ENCODE measurements at regions not wholly inside any gene's neighbourhood (a gene's known extent, or its start where the extent isn't known, plus 50 kb on each side); places are given as distances from the start of the nearest gene placed in this dataset.
"Not testable (repeated sequence)": the region's sequence is repeated elsewhere in the genome, so short reads cannot be mapped to it uniquely, and the experiment has no call there.

GRCh38 chr1:219100059-219100458 is 73.6 kb upstream of the LYPLAL1 start:
- no peak overlapping the region for H3K27ac Mint-ChIP-seq (ENCODE audit: unreplicated experiment)
- H3K4me1 Mint-ChIP-seq (ENCODE audit: low read depth, unreplicated experiment) = no peaks in the 10 kb centered on the region
- ChIA-PET CTCF (no interaction called here), POLR2A (no interaction called here)
- TF ChIP-seq CTCF (IDR thresholded peaks at IDR 0.05; ENCODE audit: insufficient read depth in 1 of 2, low read depth in 1 of 2, low read length in 1 of 2, severe bottlenecking in 1 of 2, unreplicated experiment in 1 of 2) = no peak
- H3K9me3 Mint-ChIP-seq (ENCODE audit: unreplicated experiment) = no peaks in the 10 kb centered on the region
- no peak for DNase-seq
- no peaks in the 10 kb centered on the region for H3K36me3 ChIP-seq (ENCODE audit: control insufficient read depth, insufficient read depth, low read length)
- no peaks in the 10 kb centered on the region for H3K27me3 Mint-ChIP-seq (ENCODE audit: insufficient read depth, unreplicated experiment)
- no peak overlapping the region for H3K4me3 ChIP-seq (ENCODE audit: low read depth, low read length)
- intact Hi-C loops (cut with micrococcal nuclease; ENCODE audit: unreplicated experiment) = no loop called here
- no peaks in the 10 kb centered on the region for H3K4me1 ChIP-seq
- no peaks in the 10 kb centered on the region for H3K36me3 Mint-ChIP-seq (ENCODE audit: insufficient read depth, unreplicated experiment)
- H3K9me3 ChIP-seq = no peaks in the 10 kb centered on the region
- no peak overlapping the region for H3K4me3 Mint-ChIP-seq (ENCODE audit: unreplicated experiment)
- no TSS peak for BruUV-seq (replicated peaks)
- H3K27me3 ChIP-seq (replicated peaks; ENCODE audit: control insufficient read depth, insufficient read depth, low read length) = no peaks in the 10 kb centered on the region

- H3K9me3 ChIP-seq; H3K36me3 Mint-ChIP-seq (ENCODE audit: insufficient read depth, unreplicated experiment); H3K4me3 Mint-ChIP-seq (ENCODE audit: unreplicated experiment); H3K4me1 ChIP-seq; BruUV-seq (replicated peaks); H3K27me3 ChIP-seq (replicated peaks; ENCODE audit: control insufficient read depth, insufficient read depth, low read length); H3K27me3 Mint-ChIP-seq (ENCODE audit: insufficient read depth, unreplicated experiment); CTCF ChIA-PET; POLR2A ChIA-PET; H3K27ac Mint-ChIP-seq (ENCODE audit: unreplicated experiment); intact Hi-C loops (cut with micrococcal nuclease; ENCODE audit: unreplicated experiment); H3K36me3 ChIP-seq (ENCODE audit: control insufficient read depth, insufficient read depth, low read length); H3K4me3 ChIP-seq (ENCODE audit: low read depth, low read length); DNase-seq; H3K4me1 Mint-ChIP-seq (ENCODE audit: low read depth, unreplicated experiment): not testable (repeated sequence)
- H3K9me3 Mint-ChIP-seq (ENCODE audit: unreplicated experiment) = peaks cover 13% of the 10 kb centered on the region
Observed at GRCh38 chr1:219102466-219102865, 71.2 kb upstream of the LYPLAL1 start.

- Histone ChIP-seq H3K4me3 (ENCODE audit: low read depth, low read length) (no peak overlapping the region), H3K36me3 (ENCODE audit: control insufficient read depth, insufficient read depth, low read length) (no peaks in the 10 kb centered on the region), H3K27me3 (replicated peaks; ENCODE audit: control insufficient read depth, insufficient read depth, low read length) (no peaks in the 10 kb centered on the region), H3K4me1 (no peaks in the 10 kb centered on the region), H3K9me3 (no peaks in the 10 kb centered on the region)
- no peak overlapping the region for H3K27ac Mint-ChIP-seq (ENCODE audit: unreplicated experiment)
- no peaks in the 10 kb centered on the region for H3K27me3 Mint-ChIP-seq (ENCODE audit: insufficient read depth, unreplicated experiment)
- POLR2A ChIA-PET = no interaction called here
- CTCF ChIA-PET = no interaction called here
- H3K36me3 Mint-ChIP-seq (ENCODE audit: insufficient read depth, unreplicated experiment) = no peaks in the 10 kb centered on the region
- no peak for TF ChIP-seq CTCF (IDR thresholded peaks at IDR 0.05; ENCODE audit: insufficient read depth in 1 of 2, low read depth in 1 of 2, low read length in 1 of 2, severe bottlenecking in 1 of 2, unreplicated experiment in 1 of 2)
- H3K4me3 Mint-ChIP-seq (ENCODE audit: unreplicated experiment) = no peak overlapping the region
- intact Hi-C loops (cut with micrococcal nuclease; ENCODE audit: unreplicated experiment) = no loop called here
- no peak for DNase-seq
- peaks cover 13% of the 10 kb centered on the region for H3K9me3 Mint-ChIP-seq (ENCODE audit: unreplicated experiment)
- no peaks in the 10 kb centered on the region for H3K4me1 Mint-ChIP-seq (ENCODE audit: low read depth, unreplicated experiment)
- BruUV-seq (replicated peaks) = no TSS peak
Observed at GRCh38 chr1:219105893-219106292, 67.8 kb upstream of the LYPLAL1 start.

- intact Hi-C loops (cut with micrococcal nuclease; ENCODE audit: unreplicated experiment) = no loop called here
- BruUV-seq (replicated peaks) = no TSS peak
- no peak for DNase-seq
Observed at GRCh38 chr1:219109424-219110018, 64.2 kb upstream of the LYPLAL1 start.

More at GRCh38 chr1:219109424-219110018, 64.2 kb upstream of the LYPLAL1 start:
- Histone ChIP-seq H3K9me3 (no peaks in the 10 kb centered on the region), H3K36me3 (ENCODE audit: control insufficient read depth, insufficient read depth, low read length) (no peaks in the 10 kb centered on the region), H3K27me3 (replicated peaks; ENCODE audit: control insufficient read depth, insufficient read depth, low read length) (no peaks in the 10 kb centered on the region), H3K4me3 (ENCODE audit: low read depth, low read length) (no peak overlapping the region), H3K4me1 (no peaks in the 10 kb centered on the region)
- H3K4me3 Mint-ChIP-seq (ENCODE audit: unreplicated experiment) = no peak overlapping the region
- ChIA-PET POLR2A (no interaction called here), CTCF (no interaction called here)
- H3K27me3 Mint-ChIP-seq (ENCODE audit: insufficient read depth, unreplicated experiment) = no peaks in the 10 kb centered on the region
- no peak for TF ChIP-seq CTCF (IDR thresholded peaks at IDR 0.05; ENCODE audit: insufficient read depth in 1 of 2, low read depth in 1 of 2, low read length in 1 of 2, severe bottlenecking in 1 of 2, unreplicated experiment in 1 of 2)
- peaks cover 33% of the 10 kb centered on the region for H3K9me3 Mint-ChIP-seq (ENCODE audit: unreplicated experiment)
- H3K36me3 Mint-ChIP-seq (ENCODE audit: insufficient read depth, unreplicated experiment) = no peaks in the 10 kb centered on the region
- H3K27ac Mint-ChIP-seq (ENCODE audit: unreplicated experiment) = no peak overlapping the region
- no peaks in the 10 kb centered on the region for H3K4me1 Mint-ChIP-seq (ENCODE audit: low read depth, unreplicated experiment)
